HEK293 (cell line): ENCODE measurements at regions not wholly inside any gene's neighbourhood (a gene's known extent, or its start where the extent isn't known, plus 50 kb on each side); places are given as distances from the start of the nearest gene placed in this dataset.

Experiments
- CTCF ChIA-PET: fragments of 350-600 bp; formaldehyde crosslinking; extraction: SDS; loops from one replicate; lab custom pipeline; 2021; ENCODE audit warnings: antibody characterized with exemption; lab: Yijun Ruan, JAX
- POLR2A ChIA-PET: fragments of 300-600 bp; formaldehyde crosslinking; extraction: SDS; loops from one replicate; lab custom pipeline; 2020; ENCODE audit warnings: antibody characterized with exemption, inconsistent platforms; lab: Yijun Ruan, JAX
- H3K27ac ChIP-seq: fragments of 200-500 bp; sonication (Bioruptor generic); 2 replicates; pipeline ENCODE4 v1.5.1; 2014; ENCODE audit warnings: low read depth, low read length, control low read depth, inconsistent platforms; ENCODE audit errors: extremely low read depth
- H3K36me3 ChIP-seq, 2 experiments: fragments of 200-500 bp in 1 of 2; sonication (Bioruptor generic) in 1 of 2; 1 replicate in 1 of 2; 2 replicates in 1 of 2; pipeline ENCODE4 v1.5.1; 2014 to 2017; ENCODE audit warnings: inconsistent platforms in 2 of 2, low read length in 2 of 2; ENCODE audit not compliant: control insufficient read depth in 2 of 2, insufficient read depth in 1 of 2
- H3K4me1 ChIP-seq: fragments of 200-500 bp; sonication (Bioruptor generic); 2 replicates; pipeline ENCODE4 v1.5.1; 2014; ENCODE audit warnings: mild to moderate bottlenecking, low read length, inconsistent platforms; ENCODE audit not compliant: control insufficient read depth, insufficient read depth
- H3K4me3 ChIP-seq: 2 replicates; pipeline ENCODE4 v1.5.1; 2011; ENCODE audit warnings: low read depth, mild to moderate bottlenecking, control low read depth, low read length, moderate library complexity
- H3K9me3 ChIP-seq: fragments of 200-500 bp; sonication (Bioruptor generic); 2 replicates; pipeline ENCODE4 v1.5.1; 2014; ENCODE audit warnings: low read depth, low read length, inconsistent platforms; ENCODE audit not compliant: control insufficient read depth, insufficient read depth
- GLIS1 ChIP-seq: fragments of 450-650 bp; formaldehyde crosslinking; IDR thresholded peaks from 2 replicates; pipeline ENCODE4 v1.5.1; 2016; ENCODE audit warnings: missing biosample characterization, missing genetic modification characterization
- HOXC10 ChIP-seq: sonication (generic); formaldehyde crosslinking; IDR thresholded peaks from 2 replicates; pipeline ENCODE4 v1.8.1; 2023; ENCODE audit warnings: mild to moderate bottlenecking, missing genetic modification reagents
- IKZF3 ChIP-seq: fragments of 450-650 bp; IDR thresholded peaks from 2 replicates; pipeline ENCODE4 v1.5.0; 2018; ENCODE audit warnings: missing biosample characterization, mild to moderate bottlenecking, missing genetic modification characterization, moderate library complexity
- KLF10 ChIP-seq: fragments of 450-650 bp; IDR thresholded peaks from 2 replicates; pipeline ENCODE4 v1.5.1; 2018; ENCODE audit warnings: missing biosample characterization, mild to moderate bottlenecking, missing genetic modification characterization
- KLF7 ChIP-seq: fragments of 450-650 bp; formaldehyde crosslinking; IDR thresholded peaks from 2 replicates; pipeline ENCODE4 v1.5.1; 2016; ENCODE audit warnings: missing biosample characterization, missing genetic modification characterization, borderline replicate concordance
- KLF8 ChIP-seq: fragments of 450-650 bp; formaldehyde crosslinking; IDR thresholded peaks from 2 replicates; pipeline ENCODE4 v1.5.1; 2016; ENCODE audit warnings: missing biosample characterization, missing genetic modification characterization
- SALL2 ChIP-seq: fragments of 450-650 bp; formaldehyde crosslinking; IDR thresholded peaks from 2 replicates; pipeline ENCODE4 v1.5.0; 2017; ENCODE audit warnings: missing biosample characterization, mild to moderate bottlenecking, missing genetic modification characterization, borderline replicate concordance
- ZBTB1 ChIP-seq: fragments of 450-650 bp; formaldehyde crosslinking; IDR thresholded peaks from 2 replicates; pipeline ENCODE4 v1.5.1; 2016; ENCODE audit warnings: missing biosample characterization, missing genetic modification characterization
- ZBTB7A ChIP-seq: fragments of 450-650 bp; formaldehyde crosslinking; IDR thresholded peaks from 2 replicates; pipeline ENCODE4 v1.5.1; 2016; ENCODE audit warnings: low read depth, missing biosample characterization, missing genetic modification characterization
- ZNF146 ChIP-seq: fragments of 450-650 bp; formaldehyde crosslinking; IDR thresholded peaks from 2 replicates; pipeline ENCODE4 v1.5.1; 2016; ENCODE audit warnings: missing biosample characterization, missing genetic modification characterization
- ZNF16 ChIP-seq: fragments of 450-650 bp; formaldehyde crosslinking; IDR thresholded peaks from 2 replicates; pipeline ENCODE4 v1.5.1; 2016; ENCODE audit warnings: low read depth, missing biosample characterization, missing genetic modification characterization
- ZNF48 ChIP-seq: fragments of 450-650 bp; formaldehyde crosslinking; IDR thresholded peaks from 2 replicates; pipeline ENCODE4 v1.5.1; 2016; ENCODE audit warnings: missing biosample characterization, missing genetic modification characterization
- ZNF654 ChIP-seq: fragments of 450-650 bp; formaldehyde crosslinking; IDR thresholded peaks from 2 replicates; pipeline ENCODE4 v1.5.1; 2016; ENCODE audit warnings: low read depth, missing biosample characterization, missing genetic modification characterization
- TF ChIP-seq, protein P1 (sequence below): fragments of 450-650 bp; formaldehyde crosslinking; IDR thresholded peaks from 2 replicates; pipeline ENCODE4 v1.5.1; 2016; ENCODE audit warnings: missing biosample characterization, missing genetic modification characterization, borderline replicate concordance
- TF ChIP-seq, protein P2 (sequence below): fragments of 450-650 bp; formaldehyde crosslinking; IDR thresholded peaks from 2 replicates; pipeline ENCODE4; 2016; ENCODE audit warnings: missing biosample characterization, missing genetic modification characterization
- TF ChIP-seq, protein P3 (sequence below): fragments of 450-650 bp; formaldehyde crosslinking; IDR thresholded peaks from 2 replicates; pipeline ENCODE4 v1.5.1; 2016; ENCODE audit warnings: missing biosample characterization, missing genetic modification characterization
- TF ChIP-seq, protein P4 (sequence below): fragments of 450-650 bp; formaldehyde crosslinking; IDR thresholded peaks from 2 replicates; pipeline ENCODE4 v1.5.1; 2016; ENCODE audit warnings: missing biosample characterization, missing genetic modification characterization, borderline replicate concordance

DNA sequence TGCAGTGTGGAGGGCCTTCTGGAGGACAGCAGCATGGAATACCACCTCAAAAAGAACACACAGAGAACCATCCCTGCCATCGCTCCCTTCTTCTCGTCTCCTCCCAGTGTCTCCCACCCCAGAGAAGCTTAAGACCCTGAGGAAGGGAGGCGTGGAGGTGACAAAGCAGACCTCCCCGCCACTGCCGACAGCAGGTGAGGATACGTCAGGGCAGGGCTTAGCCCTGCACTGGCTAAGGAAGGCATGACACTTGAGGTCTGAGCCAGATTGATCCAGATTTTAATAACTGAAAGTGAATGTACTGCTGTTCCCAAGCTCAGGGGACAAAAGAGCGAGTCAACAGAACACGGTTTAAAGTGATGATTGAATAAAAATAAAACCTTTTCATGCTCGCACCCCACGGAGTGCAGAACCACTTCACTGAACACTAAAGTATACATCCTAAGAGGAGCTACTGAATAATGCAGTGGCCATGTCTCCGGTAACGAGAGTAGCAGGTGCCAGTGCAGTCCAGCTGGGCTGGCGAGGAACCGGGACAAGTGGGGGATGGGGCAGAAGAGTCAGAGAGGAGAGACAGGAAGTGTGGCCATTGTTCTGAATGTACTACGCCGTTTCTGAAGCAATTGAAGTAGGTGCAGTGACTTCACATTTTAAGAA, 391.0 kb downstream of the CDH2 start:
- Histone ChIP-seq H3K27ac (no peak overlapping the region), H3K36me3 (no peaks in the 10 kb centered on the region), H3K9me3 (no peaks in the 10 kb centered on the region)
- POLR2A ChIA-PET = no interaction called here
- TF ChIP-seq, protein P1, sequence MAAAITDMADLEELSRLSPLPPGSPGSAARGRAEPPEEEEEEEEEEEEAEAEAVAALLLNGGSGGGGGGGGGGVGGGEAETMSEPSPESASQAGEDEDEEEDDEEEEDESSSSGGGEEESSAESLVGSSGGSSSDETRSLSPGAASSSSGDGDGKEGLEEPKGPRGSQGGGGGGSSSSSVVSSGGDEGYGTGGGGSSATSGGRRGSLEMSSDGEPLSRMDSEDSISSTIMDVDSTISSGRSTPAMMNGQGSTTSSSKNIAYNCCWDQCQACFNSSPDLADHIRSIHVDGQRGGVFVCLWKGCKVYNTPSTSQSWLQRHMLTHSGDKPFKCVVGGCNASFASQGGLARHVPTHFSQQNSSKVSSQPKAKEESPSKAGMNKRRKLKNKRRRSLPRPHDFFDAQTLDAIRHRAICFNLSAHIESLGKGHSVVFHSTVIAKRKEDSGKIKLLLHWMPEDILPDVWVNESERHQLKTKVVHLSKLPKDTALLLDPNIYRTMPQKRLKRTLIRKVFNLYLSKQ (tag by site-specific recombination) = no peak
- TF ChIP-seq, all 188 proteins: peak for 0
- CTCF ChIA-PET = no interaction called here
- no peak overlapping the region for H3K4me3 ChIP-seq
- no peaks in the 10 kb centered on the region for H3K4me1 ChIP-seq

DNA sequence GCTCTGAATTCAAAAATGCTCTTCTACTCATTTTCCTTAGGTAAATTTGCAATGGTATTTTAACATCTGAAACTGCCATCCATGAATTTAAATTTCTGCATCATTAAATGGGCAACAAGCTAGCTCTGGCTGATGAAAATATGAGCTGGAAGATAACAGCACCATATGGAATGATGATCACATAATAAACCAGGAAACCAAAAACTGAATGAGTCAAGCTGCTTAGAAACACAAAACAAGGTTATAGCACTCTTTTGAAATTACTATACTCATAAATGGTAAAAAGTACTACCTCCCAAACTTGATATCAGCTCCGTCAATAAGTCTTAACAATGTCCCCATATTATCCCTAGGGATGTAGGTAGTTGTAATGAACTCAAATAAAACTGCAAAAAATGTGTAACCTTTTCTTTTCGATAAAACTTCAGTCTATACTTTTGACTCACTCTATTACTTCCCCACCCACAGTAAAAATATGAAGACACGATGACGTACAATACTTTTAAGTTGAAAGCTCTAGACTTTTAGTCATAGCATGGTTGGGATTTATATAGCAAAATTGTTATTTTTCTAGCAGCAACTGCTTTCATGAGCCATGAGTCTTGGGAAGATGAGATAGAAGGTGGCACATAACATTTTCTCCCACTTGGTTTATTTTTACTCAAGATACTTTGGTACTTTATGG, 396.7 kb downstream of the CDH2 start:
- ChIA-PET CTCF (interaction anchor here (0.6 to 1.6 kb wide), 6 partner anchors 17 to 811 kb away, joined by 3 to 7 read pairs (median 4); no protein-coding TSS in a partner anchor), POLR2A (interaction anchor here (0.6 to 1.7 kb wide), 2 partner anchors 263 to 397 kb away, joined by 6 to 10 read pairs; partner anchors contain the start of gene CDH2)
- Histone ChIP-seq H3K36me3 (no peaks in the 10 kb centered on the region), H3K27ac (no peak overlapping the region), H3K4me1 (no peaks in the 10 kb centered on the region), H3K4me3 (no peak overlapping the region), H3K9me3 (no peaks in the 10 kb centered on the region)
- TF ChIP-seq ZBTB1 (tag by site-specific recombination) (no peak), IKZF3 (tag by site-specific recombination) (no peak), GLIS1 (tag by site-specific recombination) (no peak), SALL2 (no peak), ZNF654 (tag by site-specific recombination) (no peak), ZNF16 (tag by site-specific recombination) (no peak), HOXC10 (CRISPR knock-in tag) (no peak), ZNF146 (tag by site-specific recombination) (no peak), ZNF48 (tag by site-specific recombination) (no peak), KLF8 (tag by site-specific recombination) (no peak), KLF7 (tag by site-specific recombination) (no peak), KLF10 (no peak), ZBTB7A (tag by site-specific recombination) (no peak)
- TF ChIP-seq, protein P2, sequence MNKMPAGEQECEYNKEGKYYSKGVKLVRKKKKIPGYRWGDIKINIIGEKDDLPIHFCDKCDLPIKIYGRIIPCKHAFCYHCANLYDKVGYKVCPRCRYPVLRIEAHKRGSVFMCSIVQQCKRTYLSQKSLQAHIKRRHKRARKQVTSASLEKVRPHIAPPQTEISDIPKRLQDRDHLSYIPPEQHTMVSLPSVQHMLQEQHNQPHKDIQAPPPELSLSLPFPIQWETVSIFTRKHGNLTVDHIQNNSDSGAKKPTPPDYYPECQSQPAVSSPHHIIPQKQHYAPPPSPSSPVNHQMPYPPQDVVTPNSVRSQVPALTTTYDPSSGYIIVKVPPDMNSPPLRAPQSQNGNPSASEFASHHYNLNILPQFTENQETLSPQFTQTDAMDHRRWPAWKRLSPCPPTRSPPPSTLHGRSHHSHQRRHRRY (tag by site-specific recombination) = no peak
- TF ChIP-seq, protein P3, sequence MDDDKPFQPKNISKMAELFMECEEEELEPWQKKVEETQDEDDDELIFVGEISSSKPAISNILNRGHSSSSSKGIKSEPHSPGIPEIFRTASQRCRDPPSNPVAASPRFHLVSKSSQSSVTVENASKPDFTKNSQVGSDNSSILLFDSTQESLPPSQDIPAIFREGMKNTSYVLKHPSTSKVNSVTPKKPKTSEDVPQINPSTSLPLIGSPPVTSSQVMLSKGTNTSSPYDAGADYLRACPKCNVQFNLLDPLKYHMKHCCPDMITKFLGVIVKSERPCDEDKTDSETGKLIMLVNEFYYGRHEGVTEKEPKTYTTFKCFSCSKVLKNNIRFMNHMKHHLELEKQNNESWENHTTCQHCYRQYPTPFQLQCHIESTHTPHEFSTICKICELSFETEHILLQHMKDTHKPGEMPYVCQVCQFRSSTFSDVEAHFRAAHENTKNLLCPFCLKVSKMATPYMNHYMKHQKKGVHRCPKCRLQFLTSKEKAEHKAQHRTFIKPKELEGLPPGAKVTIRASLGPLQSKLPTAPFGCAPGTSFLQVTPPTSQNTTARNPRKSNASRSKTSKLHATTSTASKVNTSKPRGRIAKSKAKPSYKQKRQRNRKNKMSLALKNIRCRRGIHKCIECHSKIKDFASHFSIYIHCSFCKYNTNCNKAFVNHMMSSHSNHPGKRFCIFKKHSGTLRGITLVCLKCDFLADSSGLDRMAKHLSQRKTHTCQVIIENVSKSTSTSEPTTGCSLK (tag by site-specific recombination) = no peak
- TF ChIP-seq, protein P4, sequence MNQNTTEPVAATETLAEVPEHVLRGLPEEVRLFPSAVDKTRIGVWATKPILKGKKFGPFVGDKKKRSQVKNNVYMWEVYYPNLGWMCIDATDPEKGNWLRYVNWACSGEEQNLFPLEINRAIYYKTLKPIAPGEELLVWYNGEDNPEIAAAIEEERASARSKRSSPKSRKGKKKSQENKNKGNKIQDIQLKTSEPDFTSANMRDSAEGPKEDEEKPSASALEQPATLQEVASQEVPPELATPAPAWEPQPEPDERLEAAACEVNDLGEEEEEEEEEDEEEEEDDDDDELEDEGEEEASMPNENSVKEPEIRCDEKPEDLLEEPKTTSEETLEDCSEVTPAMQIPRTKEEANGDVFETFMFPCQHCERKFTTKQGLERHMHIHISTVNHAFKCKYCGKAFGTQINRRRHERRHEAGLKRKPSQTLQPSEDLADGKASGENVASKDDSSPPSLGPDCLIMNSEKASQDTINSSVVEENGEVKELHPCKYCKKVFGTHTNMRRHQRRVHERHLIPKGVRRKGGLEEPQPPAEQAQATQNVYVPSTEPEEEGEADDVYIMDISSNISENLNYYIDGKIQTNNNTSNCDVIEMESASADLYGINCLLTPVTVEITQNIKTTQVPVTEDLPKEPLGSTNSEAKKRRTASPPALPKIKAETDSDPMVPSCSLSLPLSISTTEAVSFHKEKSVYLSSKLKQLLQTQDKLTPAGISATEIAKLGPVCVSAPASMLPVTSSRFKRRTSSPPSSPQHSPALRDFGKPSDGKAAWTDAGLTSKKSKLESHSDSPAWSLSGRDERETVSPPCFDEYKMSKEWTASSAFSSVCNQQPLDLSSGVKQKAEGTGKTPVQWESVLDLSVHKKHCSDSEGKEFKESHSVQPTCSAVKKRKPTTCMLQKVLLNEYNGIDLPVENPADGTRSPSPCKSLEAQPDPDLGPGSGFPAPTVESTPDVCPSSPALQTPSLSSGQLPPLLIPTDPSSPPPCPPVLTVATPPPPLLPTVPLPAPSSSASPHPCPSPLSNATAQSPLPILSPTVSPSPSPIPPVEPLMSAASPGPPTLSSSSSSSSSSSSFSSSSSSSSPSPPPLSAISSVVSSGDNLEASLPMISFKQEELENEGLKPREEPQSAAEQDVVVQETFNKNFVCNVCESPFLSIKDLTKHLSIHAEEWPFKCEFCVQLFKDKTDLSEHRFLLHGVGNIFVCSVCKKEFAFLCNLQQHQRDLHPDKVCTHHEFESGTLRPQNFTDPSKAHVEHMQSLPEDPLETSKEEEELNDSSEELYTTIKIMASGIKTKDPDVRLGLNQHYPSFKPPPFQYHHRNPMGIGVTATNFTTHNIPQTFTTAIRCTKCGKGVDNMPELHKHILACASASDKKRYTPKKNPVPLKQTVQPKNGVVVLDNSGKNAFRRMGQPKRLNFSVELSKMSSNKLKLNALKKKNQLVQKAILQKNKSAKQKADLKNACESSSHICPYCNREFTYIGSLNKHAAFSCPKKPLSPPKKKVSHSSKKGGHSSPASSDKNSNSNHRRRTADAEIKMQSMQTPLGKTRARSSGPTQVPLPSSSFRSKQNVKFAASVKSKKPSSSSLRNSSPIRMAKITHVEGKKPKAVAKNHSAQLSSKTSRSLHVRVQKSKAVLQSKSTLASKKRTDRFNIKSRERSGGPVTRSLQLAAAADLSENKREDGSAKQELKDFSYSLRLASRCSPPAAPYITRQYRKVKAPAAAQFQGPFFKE (tag by site-specific recombination) = no peak
